ENCODE measurements at regions not wholly inside any gene's neighbourhood (a gene's known extent, or its start where the extent isn't known, plus 50 kb on each side); places are given as distances from the start of the nearest gene placed in this dataset.

DNA sequence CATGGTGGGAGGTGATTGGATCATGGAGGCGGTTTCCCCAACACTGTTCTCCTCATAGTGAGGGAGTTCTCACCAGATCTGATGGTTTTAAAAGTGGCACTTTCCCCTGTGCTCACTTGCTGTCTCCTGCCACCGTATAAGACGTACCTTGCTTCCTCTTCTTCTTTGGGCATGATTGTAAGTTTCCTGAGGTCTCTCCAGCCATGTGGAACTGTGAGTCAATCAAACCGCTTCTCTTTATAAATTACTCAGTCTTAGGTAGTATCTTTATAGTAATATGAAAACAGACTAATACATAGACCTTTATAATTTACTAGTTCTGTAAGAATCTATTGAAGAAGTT, 82.5 kb upstream of the PITX2 start:
- no peak for TF ChIP-seq CEBPB (IDR thresholded peaks at IDR 0.05)
- TF ChIP-seq, protein P1, sequence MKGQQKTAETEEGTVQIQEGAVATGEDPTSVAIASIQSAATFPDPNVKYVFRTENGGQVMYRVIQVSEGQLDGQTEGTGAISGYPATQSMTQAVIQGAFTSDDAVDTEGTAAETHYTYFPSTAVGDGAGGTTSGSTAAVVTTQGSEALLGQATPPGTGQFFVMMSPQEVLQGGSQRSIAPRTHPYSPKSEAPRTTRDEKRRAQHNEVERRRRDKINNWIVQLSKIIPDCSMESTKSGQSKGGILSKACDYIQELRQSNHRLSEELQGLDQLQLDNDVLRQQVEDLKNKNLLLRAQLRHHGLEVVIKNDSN (IDR thresholded peaks at IDR 0.05), result no peak
- no peak for TF ChIP-seq FOXM1 (IDR thresholded peaks at IDR 0.05; ENCODE audit: borderline replicate concordance, low read depth)
- TF ChIP-seq CREB1 (IDR thresholded peaks at IDR 0.05; ENCODE audit: low read depth), result no peak
- no peak for TF ChIP-seq EGR1 (IDR thresholded peaks at IDR 0.05)
- TF ChIP-seq TAF1 (IDR thresholded peaks at IDR 0.05; ENCODE audit: low read depth), result no peak
- TF ChIP-seq, protein P2, sequence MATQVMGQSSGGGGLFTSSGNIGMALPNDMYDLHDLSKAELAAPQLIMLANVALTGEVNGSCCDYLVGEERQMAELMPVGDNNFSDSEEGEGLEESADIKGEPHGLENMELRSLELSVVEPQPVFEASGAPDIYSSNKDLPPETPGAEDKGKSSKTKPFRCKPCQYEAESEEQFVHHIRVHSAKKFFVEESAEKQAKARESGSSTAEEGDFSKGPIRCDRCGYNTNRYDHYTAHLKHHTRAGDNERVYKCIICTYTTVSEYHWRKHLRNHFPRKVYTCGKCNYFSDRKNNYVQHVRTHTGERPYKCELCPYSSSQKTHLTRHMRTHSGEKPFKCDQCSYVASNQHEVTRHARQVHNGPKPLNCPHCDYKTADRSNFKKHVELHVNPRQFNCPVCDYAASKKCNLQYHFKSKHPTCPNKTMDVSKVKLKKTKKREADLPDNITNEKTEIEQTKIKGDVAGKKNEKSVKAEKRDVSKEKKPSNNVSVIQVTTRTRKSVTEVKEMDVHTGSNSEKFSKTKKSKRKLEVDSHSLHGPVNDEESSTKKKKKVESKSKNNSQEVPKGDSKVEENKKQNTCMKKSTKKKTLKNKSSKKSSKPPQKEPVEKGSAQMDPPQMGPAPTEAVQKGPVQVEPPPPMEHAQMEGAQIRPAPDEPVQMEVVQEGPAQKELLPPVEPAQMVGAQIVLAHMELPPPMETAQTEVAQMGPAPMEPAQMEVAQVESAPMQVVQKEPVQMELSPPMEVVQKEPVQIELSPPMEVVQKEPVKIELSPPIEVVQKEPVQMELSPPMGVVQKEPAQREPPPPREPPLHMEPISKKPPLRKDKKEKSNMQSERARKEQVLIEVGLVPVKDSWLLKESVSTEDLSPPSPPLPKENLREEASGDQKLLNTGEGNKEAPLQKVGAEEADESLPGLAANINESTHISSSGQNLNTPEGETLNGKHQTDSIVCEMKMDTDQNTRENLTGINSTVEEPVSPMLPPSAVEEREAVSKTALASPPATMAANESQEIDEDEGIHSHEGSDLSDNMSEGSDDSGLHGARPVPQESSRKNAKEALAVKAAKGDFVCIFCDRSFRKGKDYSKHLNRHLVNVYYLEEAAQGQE (IDR thresholded peaks at IDR 0.05; ENCODE audit: low read depth), result no peak
- no peak for TF ChIP-seq ZBTB7A (IDR thresholded peaks at IDR 0.05; ENCODE audit: low read depth)
- TF ChIP-seq EP300 (IDR thresholded peaks at IDR 0.05; ENCODE audit: borderline replicate concordance), result no peak
- no peak for TF ChIP-seq RAD21 (IDR thresholded peaks at IDR 0.05; ENCODE audit: low read depth)
- TF ChIP-seq MAX (IDR thresholded peaks at IDR 0.05), result no peak
- no peak for TF ChIP-seq TCF12 (IDR thresholded peaks at IDR 0.05; ENCODE audit: low read depth)
- no peak for TF ChIP-seq TEAD4 (IDR thresholded peaks at IDR 0.05)
- TF ChIP-seq NFIC (IDR thresholded peaks at IDR 0.05), result no peak
- TF ChIP-seq YY1 (IDR thresholded peaks at IDR 0.05; ENCODE audit: low read depth), result no peak

GRCh38 chr4:110710070-110710469, 87.2 kb upstream of the PITX2 start:
- TF ChIP-seq TAF1 (IDR thresholded peaks at IDR 0.05; ENCODE audit: low read depth) (no peak), TEAD4 (IDR thresholded peaks at IDR 0.05) (no peak), RAD21 (IDR thresholded peaks at IDR 0.05; ENCODE audit: low read depth) (no peak), EGR1 (IDR thresholded peaks at IDR 0.05) (no peak), YY1 (IDR thresholded peaks at IDR 0.05; ENCODE audit: low read depth) (no peak), CREB1 (IDR thresholded peaks at IDR 0.05; ENCODE audit: low read depth) (no peak)

DNA sequence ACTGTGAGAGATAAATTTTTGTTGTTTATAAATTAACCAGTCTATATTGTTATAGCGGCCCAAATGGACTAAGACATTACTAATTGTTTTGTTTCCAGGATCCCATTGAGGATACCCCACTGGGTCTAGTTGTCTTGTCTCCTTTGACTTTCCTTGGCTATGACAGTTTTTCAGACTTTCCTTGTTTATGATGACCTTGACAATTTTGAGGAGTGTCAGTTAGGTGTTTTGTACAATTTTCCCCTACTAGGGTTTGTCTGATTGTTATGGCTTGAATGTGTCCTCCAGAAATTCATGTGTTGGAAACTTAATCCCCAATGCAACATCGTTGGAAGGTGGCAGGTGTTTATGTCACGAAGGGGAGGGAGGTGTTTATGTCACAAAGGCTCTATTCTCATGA, 89.6 kb upstream of the PITX2 start:
- TF ChIP-seq TAF1 (IDR thresholded peaks at IDR 0.05; ENCODE audit: low read depth), result no peak
- no peak for TF ChIP-seq FOXM1 (IDR thresholded peaks at IDR 0.05; ENCODE audit: borderline replicate concordance, low read depth)
- TF ChIP-seq NFIC (IDR thresholded peaks at IDR 0.05), result no peak
- TF ChIP-seq, protein P1 (IDR thresholded peaks at IDR 0.05), result no peak
- TF ChIP-seq TCF12 (IDR thresholded peaks at IDR 0.05; ENCODE audit: low read depth), result no peak
- TF ChIP-seq, protein P2 (IDR thresholded peaks at IDR 0.05; ENCODE audit: low read depth), result no peak
- no peak for TF ChIP-seq RAD21 (IDR thresholded peaks at IDR 0.05; ENCODE audit: low read depth)
- TF ChIP-seq EP300 (IDR thresholded peaks at IDR 0.05; ENCODE audit: borderline replicate concordance), result no peak

- TF ChIP-seq ZBTB7A (IDR thresholded peaks at IDR 0.05; ENCODE audit: low read depth) (no peak), CREB1 (IDR thresholded peaks at IDR 0.05; ENCODE audit: low read depth) (no peak), YY1 (IDR thresholded peaks at IDR 0.05; ENCODE audit: low read depth) (no peak), EP300 (IDR thresholded peaks at IDR 0.05; ENCODE audit: borderline replicate concordance) (no peak), NFIC (IDR thresholded peaks at IDR 0.05) (no peak), TCF12 (IDR thresholded peaks at IDR 0.05; ENCODE audit: low read depth) (no peak), TAF1 (IDR thresholded peaks at IDR 0.05; ENCODE audit: low read depth) (no peak), MAX (IDR thresholded peaks at IDR 0.05) (no peak), CEBPB (IDR thresholded peaks at IDR 0.05) (no peak), FOXM1 (IDR thresholded peaks at IDR 0.05; ENCODE audit: borderline replicate concordance, low read depth) (no peak), RAD21 (IDR thresholded peaks at IDR 0.05; ENCODE audit: low read depth) (no peak)
- TF ChIP-seq, protein P2 (IDR thresholded peaks at IDR 0.05; ENCODE audit: low read depth), result no peak
- TF ChIP-seq, protein P1 (IDR thresholded peaks at IDR 0.05), result no peak
Observed at GRCh38 chr4:110730318-110730717, 107.4 kb upstream of the PITX2 start.

Data from Ishikawa (cell line).